Right atrium auricular region (tissue), 2 donors: ENCODE measurements at regions not wholly inside any gene's neighbourhood (a gene's known extent, or its start where the extent isn't known, plus 50 kb on each side); places are given as distances from the start of the nearest gene placed in this dataset.
"Not testable (repeated sequence)": the region's sequence is repeated elsewhere in the genome, so short reads cannot be mapped to it uniquely, and the experiment has no call there.

Experiments
- DNase-seq: peaks from one replicate; pipeline ENCODE4 v3.0.0-alpha.2; 2019; ENCODE audit warnings: low spot score
- H3K27ac ChIP-seq, 2 donors: fragments of 200-600 bp; sonication (generic); 1 replicate in 1 of 2; 2 replicates in 1 of 2; pipeline ENCODE4 v1.5.1; 2016 to 2019
- H3K27me3 ChIP-seq, 2 donors: fragments of 200-600 bp; sonication (generic); one replicate each; pipeline versions ENCODE4 v1.5.1 to v1.6.0; 2017 to 2019
- H3K36me3 ChIP-seq: fragments of 200-600 bp; sonication (generic); one replicate; pipeline ENCODE4 v1.5.1; 2016
- H3K4me1 ChIP-seq, 2 donors: fragments of 200-600 bp; sonication (generic); one replicate each; pipeline versions ENCODE4 v1.5.1 to v1.6.0; 2017 to 2019
- H3K4me3 ChIP-seq, 2 donors: fragments of 200-600 bp; sonication (generic); 1 replicate in 1 of 2; 2 replicates in 1 of 2; pipeline ENCODE4 v1.5.1; 2017 to 2019; ENCODE audit warnings: mild to moderate bottlenecking in 1 of 2, moderate library complexity in 1 of 2
- H3K9me3 ChIP-seq, 2 donors: fragments of 200-600 bp; sonication (generic); one replicate each; pipeline ENCODE4 v1.5.1; 2019
- CTCF ChIP-seq, 2 donors: fragments of 200-600 bp; sonication (generic); IDR thresholded peaks; one replicate each; pipeline ENCODE4 v1.5.1; 2019; ENCODE audit warnings: antibody characterized with exemption in 2 of 2

GRCh38 chr14:37874429-37875109 is 279.1 kb downstream of the TTC6 start:
- no peaks in the 10 kb centered on the region for H3K9me3 ChIP-seq
- H3K27ac ChIP-seq = no peak overlapping the region
- peak; percentile 87 for DNase-seq
- peak; percentile 71 to 89 for TF ChIP-seq CTCF (IDR thresholded peaks at IDR 0.05)
- no peaks in the 10 kb centered on the region for H3K27me3 ChIP-seq
- no peaks in the 10 kb centered on the region for H3K36me3 ChIP-seq
- H3K4me3 ChIP-seq = no peak overlapping the region
- H3K4me1 ChIP-seq = no peaks in the 10 kb centered on the region

- Histone ChIP-seq H3K27me3 (no peaks in the 10 kb centered on the region), H3K4me1 (peaks cover 0 to 7% of the 10 kb centered on the region in 2 donors), H3K27ac (no peak overlapping the region), H3K9me3 (no peaks in the 10 kb centered on the region), H3K4me3 (no peak overlapping the region), H3K36me3 (no peaks in the 10 kb centered on the region)
- TF ChIP-seq CTCF (IDR thresholded peaks at IDR 0.05) = no peak
- no peak for DNase-seq
Observed at GRCh38 chr14:37888234-37888633, 292.8 kb downstream of the TTC6 start.

- Histone ChIP-seq H3K9me3 (no peaks in the 10 kb centered on the region), H3K4me3 (no peak overlapping the region), H3K36me3 (no peaks in the 10 kb centered on the region), H3K4me1 (peaks cover 0 to 7% of the 10 kb centered on the region in 2 donors), H3K27me3 (no peaks in the 10 kb centered on the region), H3K27ac (no peak overlapping the region)
- TF ChIP-seq CTCF (IDR thresholded peaks at IDR 0.05) = no peak
- no peak for DNase-seq
Observed at GRCh38 chr14:37889087-37889486, 293.7 kb downstream of the TTC6 start.

- Histone ChIP-seq H3K4me3 (no peak overlapping the region), H3K36me3 (no peaks in the 10 kb centered on the region), H3K4me1 (peaks cover 0 to 7% of the 10 kb centered on the region in 2 donors), H3K27ac (no peak overlapping the region), H3K9me3 (no peaks in the 10 kb centered on the region), H3K27me3 (no peaks in the 10 kb centered on the region)
- peak in 1 of 2 donors; percentile 20 for TF ChIP-seq CTCF (IDR thresholded peaks at IDR 0.05)
- DNase-seq = no peak
Observed at GRCh38 chr14:37890095-37890494, 294.7 kb downstream of the TTC6 start.

GRCh38 chr14:37891500-37891899 is 296.1 kb downstream of the TTC6 start:
- H3K4me1 ChIP-seq, DNase-seq, H3K36me3 ChIP-seq, H3K27ac ChIP-seq, H3K4me3 ChIP-seq, H3K9me3 ChIP-seq, H3K27me3 ChIP-seq: not testable (repeated sequence)

- TF ChIP-seq CTCF (IDR thresholded peaks at IDR 0.05) = no peak
- Histone ChIP-seq H3K4me3 (no peak overlapping the region), H3K9me3 (no peaks in the 10 kb centered on the region), H3K27ac (no peak overlapping the region), H3K27me3 (no peaks in the 10 kb centered on the region), H3K4me1 (no peaks in the 10 kb centered on the region), H3K36me3 (no peaks in the 10 kb centered on the region)
- no peak for DNase-seq
Observed at GRCh38 chr14:37894463-37894862, 299.0 kb downstream of the TTC6 start.
